Spleen (tissue), 11 donors: ENCODE measurements at regions not wholly inside any gene's neighbourhood (a gene's known extent, or its start where the extent isn't known, plus 50 kb on each side); places are given as distances from the start of the nearest gene placed in this dataset.

Experiments used
- DNase-seq: peaks from one replicate; pipeline ENCODE4 v3.0.0-alpha.2; 2020
- H3K27ac ChIP-seq, 8 donors: fragments of 200-600 bp; sonication (generic) in 7 of 8; 1 replicate in 4 of 8; 2 replicates in 4 of 8; pipeline versions ENCODE4 v1.5.0 to v1.8.0; 2016 to 2021; ENCODE audit warnings: inconsistent platforms in 4 of 8, mild to moderate bottlenecking in 4 of 8, moderate library complexity in 1 of 8
- H3K27me3 ChIP-seq, 7 donors: fragments of 200-600 bp; sonication (generic) in 6 of 7; replicated peaks in 1 of 7; 1 replicate in 4 of 7; 2 replicates in 3 of 7; pipeline versions ENCODE4 v1.5.0 to v1.8.0; 2016 to 2021; ENCODE audit warnings: inconsistent platforms in 3 of 7, mild to moderate bottlenecking in 1 of 7
- H3K36me3 ChIP-seq, 6 donors: fragments of 200-600 bp; sonication (generic) in 5 of 6; 1 replicate in 4 of 6; 2 replicates in 2 of 6; pipeline versions ENCODE4 v1.5.0 to v1.8.0; 2016 to 2021; ENCODE audit warnings: inconsistent platforms in 2 of 6
- H3K4me1 ChIP-seq, 6 donors: fragments of 200-600 bp; sonication (generic) in 5 of 6; 1 replicate in 3 of 6; 2 replicates in 3 of 6; pipeline versions ENCODE4 v1.5.0 to v1.8.0; 2016 to 2021; ENCODE audit warnings: inconsistent platforms in 3 of 6
- H3K4me3 ChIP-seq, 8 donors: fragments of 200-600 bp; sonication (generic) in 7 of 8; 1 replicate in 4 of 8; 2 replicates in 4 of 8; pipeline versions ENCODE4 v1.5.0 to v1.8.0; 2016 to 2021; ENCODE audit warnings: inconsistent platforms in 4 of 8, mild to moderate bottlenecking in 4 of 8, moderate library complexity in 2 of 8
- H3K9me3 ChIP-seq, 8 donors: fragments of 200-600 bp; sonication (generic) in 7 of 8; 1 replicate in 4 of 8; 2 replicates in 4 of 8; pipeline versions ENCODE4 v1.5.0 to v1.8.0; 2016 to 2021; ENCODE audit warnings: inconsistent platforms in 4 of 8
- POLR2A ChIP-seq, 3 donors: fragments of 450-650 bp; IDR thresholded peaks; one replicate each; pipeline ENCODE4 v1.5.1; 2017; ENCODE audit warnings: antibody characterized with exemption in 3 of 3, mild to moderate bottlenecking in 1 of 3
- POLR2AphosphoS5 ChIP-seq, 3 donors: sonication (generic); formaldehyde crosslinking; IDR thresholded peaks; one replicate each; pipeline ENCODE4 v1.5.1; 2017; ENCODE audit warnings: antibody characterized with exemption in 3 of 3
- WGBS, 5 donors: extraction: QIAGEN DNeasy Blood & Tissue Kit in 3 of 5; methylation state at CpG; one replicate each; pipeline versions ENCODE4 v1.1.5 to v1.1.7; 2013 to 2018; 5-methylcytosine and 5-hydroxymethylcytosine counted together
- intact Hi-C: fragments of 100-400 bp; cut with DNase I; formaldehyde crosslinking; loops from one replicate; pipeline ENCODE4 v1.15.0; 2023; ENCODE audit warnings: low total_unique reads
- TF ChIP-seq, protein P1 (sequence below), 11 experiments: fragments of 200-600 bp in 7 of 11; fragments of 450-650 bp in 4 of 11; sonication (generic) in 4 of 11; IDR thresholded peaks in 8 of 11; conservative IDR thresholded peaks in 3 of 11; 1 replicate in 7 of 11; 2 replicates in 4 of 11; pipeline versions ENCODE4 v1.4.0 to v1.8.0; 2016 to 2021; ENCODE audit warnings: antibody characterized with exemption in 11 of 11, inconsistent platforms in 4 of 11, mild to moderate bottlenecking in 1 of 11
- donor health status: healthy with polysubstance abuse.
- donor health status: DM: no; HTN: no; CAD: no; lungs with moderate emphysema.
- donor health status: DM: no; HTN: no; CAD: no.
- donor health status: Bipolar disorder and iron deficiency.
- donor health status: healthy.
- donor health status: DM: no; HTN: no; CAD: no.
- donor health status: DM: yes; HTN: yes; CAD: no.

- TF ChIP-seq POLR2A (IDR thresholded peaks at IDR 0.05) (no peak), POLR2AphosphoS5 (IDR thresholded peaks at IDR 0.05) (no peak)
- TF ChIP-seq, protein P1, sequence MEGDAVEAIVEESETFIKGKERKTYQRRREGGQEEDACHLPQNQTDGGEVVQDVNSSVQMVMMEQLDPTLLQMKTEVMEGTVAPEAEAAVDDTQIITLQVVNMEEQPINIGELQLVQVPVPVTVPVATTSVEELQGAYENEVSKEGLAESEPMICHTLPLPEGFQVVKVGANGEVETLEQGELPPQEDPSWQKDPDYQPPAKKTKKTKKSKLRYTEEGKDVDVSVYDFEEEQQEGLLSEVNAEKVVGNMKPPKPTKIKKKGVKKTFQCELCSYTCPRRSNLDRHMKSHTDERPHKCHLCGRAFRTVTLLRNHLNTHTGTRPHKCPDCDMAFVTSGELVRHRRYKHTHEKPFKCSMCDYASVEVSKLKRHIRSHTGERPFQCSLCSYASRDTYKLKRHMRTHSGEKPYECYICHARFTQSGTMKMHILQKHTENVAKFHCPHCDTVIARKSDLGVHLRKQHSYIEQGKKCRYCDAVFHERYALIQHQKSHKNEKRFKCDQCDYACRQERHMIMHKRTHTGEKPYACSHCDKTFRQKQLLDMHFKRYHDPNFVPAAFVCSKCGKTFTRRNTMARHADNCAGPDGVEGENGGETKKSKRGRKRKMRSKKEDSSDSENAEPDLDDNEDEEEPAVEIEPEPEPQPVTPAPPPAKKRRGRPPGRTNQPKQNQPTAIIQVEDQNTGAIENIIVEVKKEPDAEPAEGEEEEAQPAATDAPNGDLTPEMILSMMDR (IDR thresholded peaks at IDR 0.05 in 8 of 11, conservative IDR thresholded peaks at IDR 0.05 in 3 of 11), result no peak
- no peak overlapping the region for H3K27ac ChIP-seq
- no peaks in the 10 kb centered on the region for H3K27me3 ChIP-seq
- DNase-seq, result no peak
- peaks cover 0 to 41% (median 11%) of the 10 kb centered on the region in 6 donors for H3K4me1 ChIP-seq
- no peak overlapping the region for H3K4me3 ChIP-seq
- intact Hi-C loops, result no loop called here
- WGBS, 5 donors, result 82 to 89% (median 86%) methylated on average over 1 of the region's 1 CpG
- no peaks in the 10 kb centered on the region for H3K36me3 ChIP-seq
- H3K9me3 ChIP-seq, result peaks cover 0 to 11% (median 3%) of the 10 kb centered on the region in 8 donors
These were observed 58.9 kb downstream of the MPP7 start for GRCh38 chr10:28243923-28244322.

DNA sequence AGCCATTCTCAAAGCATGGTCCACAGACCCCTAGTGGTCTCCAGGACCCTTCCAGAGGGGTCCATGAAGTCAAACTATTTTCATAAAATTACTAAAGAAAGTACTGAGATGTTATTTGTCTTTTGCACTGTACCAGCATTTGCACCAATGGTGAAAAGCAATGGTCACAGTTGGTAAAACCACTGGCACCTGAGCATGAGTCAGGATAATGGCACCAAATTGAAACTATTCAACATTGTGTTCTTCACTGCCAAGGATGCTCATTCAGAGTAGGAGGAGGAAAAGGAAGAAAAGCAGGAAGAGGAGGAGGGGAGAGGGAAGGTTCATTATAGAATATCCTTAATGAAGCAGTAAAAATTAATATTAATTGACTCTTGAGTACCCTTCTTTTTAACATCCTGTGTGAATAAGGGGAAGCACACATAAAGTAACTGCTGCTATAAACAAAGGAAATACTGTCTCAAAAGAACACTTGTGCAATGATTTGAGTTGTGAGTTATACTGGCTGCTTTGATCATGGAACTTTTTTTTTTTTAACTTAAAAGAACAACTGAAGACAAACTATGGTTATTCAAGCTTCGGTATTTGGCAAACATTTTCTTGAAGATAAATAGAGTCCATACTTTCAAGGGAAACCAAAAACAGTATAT lies 60.2 kb downstream of the MPP7 start:
- no peaks in the 10 kb centered on the region for H3K27me3 ChIP-seq
- H3K27ac ChIP-seq, result peak overlapping the region in 4 of 8 donors; percentile 13 to 65 (median 46)
- WGBS, 5 donors, result 24 to 57% (median 41%) methylated on average over 1 of the region's 1 CpG
- peaks cover 0 to 28% (median 8%) of the 10 kb centered on the region in 6 donors for H3K4me1 ChIP-seq
- H3K4me3 ChIP-seq, result no peak overlapping the region
- no peak for DNase-seq
- H3K9me3 ChIP-seq, result peaks cover 0 to 11% (median 3%) of the 10 kb centered on the region in 8 donors
- no peak for TF ChIP-seq POLR2AphosphoS5 (IDR thresholded peaks at IDR 0.05)
- TF ChIP-seq, protein P1 (IDR thresholded peaks at IDR 0.05 in 8 of 11, conservative IDR thresholded peaks at IDR 0.05 in 3 of 11), result no peak
- no peak for TF ChIP-seq POLR2A (IDR thresholded peaks at IDR 0.05)
- H3K36me3 ChIP-seq, result peaks cover 0 to 8% (median 0%) of the 10 kb centered on the region in 6 donors
- intact Hi-C loops, result no loop called here

GRCh38 chr10:28241741-28242399 lies 61.0 kb downstream of the MPP7 start:
- H3K9me3 ChIP-seq, result peaks cover 0 to 11% (median 3%) of the 10 kb centered on the region in 8 donors
- peak overlapping the region in 1 of 8 donors; percentile 65 for H3K27ac ChIP-seq
- TF ChIP-seq POLR2AphosphoS5 (IDR thresholded peaks at IDR 0.05), result no peak
- TF ChIP-seq, protein P1 (IDR thresholded peaks at IDR 0.05 in 8 of 11, conservative IDR thresholded peaks at IDR 0.05 in 3 of 11), result peak; percentile 52 to 81 (median 73)
- no peaks in the 10 kb centered on the region for H3K27me3 ChIP-seq
- no peak overlapping the region for H3K4me3 ChIP-seq
- H3K4me1 ChIP-seq, result peaks cover 0 to 26% (median 7%) of the 10 kb centered on the region in 6 donors
- DNase-seq, result no peak
- 19 to 24% (median 20%) methylated on average over 3 of the region's 3 CpGs for WGBS, 5 donors
- peaks cover 0 to 11% (median 0%) of the 10 kb centered on the region in 6 donors for H3K36me3 ChIP-seq
- intact Hi-C loops, result no loop called here

- H3K4me3 ChIP-seq, result no peak overlapping the region
- H3K4me1 ChIP-seq, result peaks cover 0 to 26% (median 7%) of the 10 kb centered on the region in 6 donors
- H3K36me3 ChIP-seq, result peaks cover 0 to 21% (median 0%) of the 10 kb centered on the region in 6 donors
- intact Hi-C loops, result no loop called here
- H3K27me3 ChIP-seq, result no peaks in the 10 kb centered on the region
- 75 to 89% (median 84%) methylated on average over 2 of the region's 2 CpGs for WGBS, 5 donors
- no peak overlapping the region for H3K27ac ChIP-seq
- peaks cover 0 to 2% (median 0%) of the 10 kb centered on the region in 8 donors for H3K9me3 ChIP-seq
- TF ChIP-seq, protein P1 (IDR thresholded peaks at IDR 0.05 in 8 of 11, conservative IDR thresholded peaks at IDR 0.05 in 3 of 11), result no peak
- TF ChIP-seq POLR2AphosphoS5 (IDR thresholded peaks at IDR 0.05) (no peak), POLR2A (IDR thresholded peaks at IDR 0.05) (no peak)
- DNase-seq, result no peak
These were observed 62.5 kb downstream of the MPP7 start for GRCh38 chr10:28240400-28240799.
